GM12874 (cell line): ENCODE measurements at regions not wholly inside any gene's neighbourhood (a gene's known extent, or its start where the extent isn't known, plus 50 kb on each side); places are given as distances from the start of the nearest gene placed in this dataset.

Experiments used
- TF ChIP-seq, protein P1 (sequence below): IDR thresholded peaks from 2 replicates; pipeline ENCODE4 v1.5.1; 2011; ENCODE audit warnings: low read depth, mild to moderate bottlenecking, control low read depth, low read length, moderate library complexity; ENCODE audit not compliant: insufficient read depth

DNA sequence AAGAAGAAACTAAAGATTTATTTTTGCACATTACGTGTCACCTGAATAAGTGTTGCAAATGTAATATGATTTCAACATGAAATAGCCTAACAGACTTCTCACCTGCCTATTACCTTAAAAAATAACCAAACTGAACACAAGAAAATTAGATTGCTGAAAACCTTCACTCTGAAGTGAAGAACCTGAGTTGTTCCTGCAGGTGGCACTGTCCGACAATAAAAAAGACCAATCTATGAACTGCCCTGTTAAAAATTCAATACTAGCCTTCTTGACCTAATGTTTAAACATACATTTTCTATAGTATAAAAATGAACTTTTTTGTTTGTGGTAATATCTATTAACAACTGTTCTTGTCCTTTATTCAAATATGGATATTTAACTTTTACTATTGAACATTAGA lies 69.2 kb upstream of the PNPLA4 start:
- TF ChIP-seq, protein P1, sequence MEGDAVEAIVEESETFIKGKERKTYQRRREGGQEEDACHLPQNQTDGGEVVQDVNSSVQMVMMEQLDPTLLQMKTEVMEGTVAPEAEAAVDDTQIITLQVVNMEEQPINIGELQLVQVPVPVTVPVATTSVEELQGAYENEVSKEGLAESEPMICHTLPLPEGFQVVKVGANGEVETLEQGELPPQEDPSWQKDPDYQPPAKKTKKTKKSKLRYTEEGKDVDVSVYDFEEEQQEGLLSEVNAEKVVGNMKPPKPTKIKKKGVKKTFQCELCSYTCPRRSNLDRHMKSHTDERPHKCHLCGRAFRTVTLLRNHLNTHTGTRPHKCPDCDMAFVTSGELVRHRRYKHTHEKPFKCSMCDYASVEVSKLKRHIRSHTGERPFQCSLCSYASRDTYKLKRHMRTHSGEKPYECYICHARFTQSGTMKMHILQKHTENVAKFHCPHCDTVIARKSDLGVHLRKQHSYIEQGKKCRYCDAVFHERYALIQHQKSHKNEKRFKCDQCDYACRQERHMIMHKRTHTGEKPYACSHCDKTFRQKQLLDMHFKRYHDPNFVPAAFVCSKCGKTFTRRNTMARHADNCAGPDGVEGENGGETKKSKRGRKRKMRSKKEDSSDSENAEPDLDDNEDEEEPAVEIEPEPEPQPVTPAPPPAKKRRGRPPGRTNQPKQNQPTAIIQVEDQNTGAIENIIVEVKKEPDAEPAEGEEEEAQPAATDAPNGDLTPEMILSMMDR = peak; percentile 21; the same call in 1 of the 2 replicates

DNA sequence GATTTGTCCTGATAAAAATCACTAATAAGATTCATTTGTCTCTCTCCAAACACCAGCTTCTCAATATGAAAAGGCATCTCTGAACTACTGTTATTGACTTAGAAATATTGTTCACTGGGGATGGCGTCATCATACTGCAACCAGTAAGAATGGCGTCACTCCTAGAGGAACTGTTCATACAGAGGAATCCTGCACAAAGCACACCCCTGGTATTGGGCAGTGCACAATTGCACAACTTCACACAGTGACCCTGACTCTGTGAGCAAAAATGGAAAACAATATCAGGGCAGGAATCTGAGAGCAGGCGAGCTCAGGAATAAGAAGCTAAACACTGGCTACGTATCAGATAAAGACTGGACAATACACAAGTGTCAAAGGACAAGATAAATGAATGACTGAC lies 66.7 kb upstream of the PNPLA4 start:
- TF ChIP-seq, protein P1 = no peak

DNA sequence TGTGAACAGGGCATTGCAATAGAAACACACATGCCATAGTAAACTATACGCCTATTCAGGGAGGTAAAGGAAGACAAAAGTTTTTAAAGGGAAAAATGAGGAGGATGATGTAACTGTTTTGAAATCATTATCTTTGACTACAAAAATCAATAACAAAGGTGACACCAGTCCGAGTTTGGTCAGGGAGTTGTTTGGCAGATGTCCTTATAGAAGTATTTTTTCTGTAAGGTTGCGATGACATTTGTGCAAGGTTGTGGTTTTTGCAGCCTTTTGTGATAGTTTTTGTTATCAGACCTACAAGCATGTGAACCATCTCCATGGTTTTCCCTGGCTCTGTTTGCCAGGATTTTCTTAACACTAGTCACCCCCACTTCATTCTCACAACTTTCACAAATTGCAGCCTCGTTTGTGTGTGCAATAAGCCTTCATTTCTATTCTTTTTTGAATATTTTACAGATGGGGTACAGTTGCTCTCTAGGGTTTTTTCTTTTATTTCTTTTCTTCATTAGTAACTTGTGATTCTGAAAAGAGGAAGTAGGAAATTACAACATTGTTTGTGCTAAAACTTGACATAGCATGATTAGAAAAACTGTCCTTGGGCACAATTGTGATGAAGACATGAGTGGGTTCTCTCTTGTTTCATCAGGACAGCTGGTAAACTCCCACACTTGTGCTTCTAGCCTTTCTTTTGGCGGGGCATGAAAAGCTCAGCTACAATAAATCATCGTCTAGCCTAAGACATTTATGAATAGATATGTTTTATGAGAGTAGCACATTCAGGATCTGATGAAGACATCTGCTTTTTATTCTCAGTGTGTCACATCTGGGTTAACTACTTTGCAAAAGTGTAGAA lies 60.2 kb upstream of the PNPLA4 start:
- TF ChIP-seq, protein P1 = no peak

DNA sequence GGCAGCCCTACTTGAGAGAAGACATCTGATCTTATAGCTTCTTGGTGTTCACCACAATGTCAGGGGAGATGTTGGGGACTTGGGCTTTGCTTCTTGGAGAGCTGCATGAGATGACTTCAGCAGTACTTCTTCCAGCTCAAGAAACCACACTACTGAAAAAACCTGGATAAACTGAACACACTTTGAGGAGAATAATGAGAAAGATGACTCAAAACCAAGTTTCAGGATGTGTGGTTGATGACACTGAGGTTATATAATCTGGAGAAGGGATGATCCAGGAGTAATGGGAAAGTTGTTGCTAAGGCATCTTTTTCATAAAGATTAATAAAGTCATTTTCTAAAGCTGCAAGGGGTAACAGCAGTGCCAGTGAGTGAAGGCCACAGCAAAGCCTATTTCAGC lies 58.4 kb upstream of the PNPLA4 start:
- TF ChIP-seq, protein P1 = no peak

DNA sequence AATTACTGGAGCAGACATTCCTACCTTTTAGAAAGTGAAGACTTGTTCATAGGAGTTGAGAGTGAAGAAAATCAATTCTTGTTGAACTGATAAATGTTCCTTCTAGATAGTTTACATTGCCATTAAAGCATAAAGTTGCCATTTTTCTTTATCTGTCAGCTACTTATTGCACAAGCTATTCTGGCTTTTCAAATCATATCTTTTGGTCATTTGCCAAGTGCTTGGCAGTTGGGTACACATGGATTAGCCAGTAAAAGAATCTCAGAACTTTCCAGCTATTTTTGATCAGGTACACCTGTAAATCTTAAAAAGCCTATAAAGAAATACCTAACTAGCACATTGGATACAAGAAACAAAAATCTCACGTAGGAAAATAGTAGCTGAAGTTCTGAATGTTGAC lies 56.4 kb upstream of the PNPLA4 start:
- TF ChIP-seq, protein P1 = no peak
